ENCODE measurements at regions not wholly inside any gene's neighbourhood (a gene's known extent, or its start where the extent isn't known, plus 50 kb on each side); places are given as distances from the start of the nearest gene placed in this dataset.

GRCh38 chr10:28445516-28445915 is 87.4 kb upstream of the WAC start:
- TF ChIP-seq CTCF (IDR thresholded peaks at IDR 0.05) (no peak), POLR2A (IDR thresholded peaks at IDR 0.05) (no peak), POLR2AphosphoS5 (IDR thresholded peaks at IDR 0.05) (no peak)
